GM08714 (cell line): ENCODE measurements at regions not wholly inside any gene's neighbourhood (a gene's known extent, or its start where the extent isn't known, plus 50 kb on each side); places are given as distances from the start of the nearest gene placed in this dataset.
"Not testable (repeated sequence)": the region's sequence is repeated elsewhere in the genome, so short reads cannot be mapped to it uniquely, and the experiment has no call there.

Experiments used
- H3K4me3 ChIP-seq: fragments of 200-500 bp; sonication (Bioruptor generic); 2 replicates; pipeline ENCODE4 v1.5.1; 2014; ENCODE audit warnings: mild to moderate bottlenecking, low read length, inconsistent platforms
- ZNF274 ChIP-seq: IDR thresholded peaks from 2 replicates; pipeline ENCODE4 v1.6.1; 2012; ENCODE audit warnings: mild to moderate bottlenecking, low read depth, low read length

DNA sequence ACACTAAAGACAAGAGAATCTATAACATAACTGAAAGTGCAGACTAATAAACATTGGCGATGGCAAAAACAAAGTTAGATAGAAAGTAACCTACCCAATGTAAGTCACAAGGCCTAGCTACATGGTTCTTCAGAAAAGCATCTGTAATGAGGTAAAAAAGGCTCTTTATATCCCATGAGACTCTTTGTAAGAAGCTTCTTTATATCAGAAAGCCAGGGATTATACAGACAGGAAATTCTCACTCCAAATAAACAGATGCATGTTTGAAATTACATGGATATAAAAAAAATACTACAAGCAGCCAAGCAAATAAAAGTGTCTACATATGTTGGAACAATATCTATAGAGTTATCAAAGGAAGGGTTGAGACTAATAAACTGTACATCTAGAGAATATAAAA, 284.9 kb upstream of the NRSN1 start:
- H3K4me3 ChIP-seq, result no peak overlapping the region
- no peak for TF ChIP-seq ZNF274

DNA sequence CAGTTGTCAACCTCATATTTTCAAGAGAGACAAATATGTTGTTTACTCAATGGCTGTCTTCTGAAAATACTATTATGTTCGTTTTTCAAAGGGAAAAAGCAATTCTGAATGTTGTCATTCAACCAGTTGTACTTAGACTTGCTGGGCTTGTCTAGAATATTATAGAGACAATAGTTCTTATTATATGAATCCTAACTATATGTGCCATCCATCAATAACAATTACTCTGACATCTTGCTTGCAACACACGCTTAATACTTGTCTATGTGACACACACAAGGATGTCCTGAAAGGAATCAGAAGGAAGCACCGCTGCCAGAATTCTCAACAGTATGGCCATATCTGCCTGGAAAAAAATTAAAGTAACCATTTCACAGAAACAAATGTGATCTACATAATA, 283.3 kb upstream of the NRSN1 start:
- H3K4me3 ChIP-seq, result no peak overlapping the region
- no peak for TF ChIP-seq ZNF274

DNA sequence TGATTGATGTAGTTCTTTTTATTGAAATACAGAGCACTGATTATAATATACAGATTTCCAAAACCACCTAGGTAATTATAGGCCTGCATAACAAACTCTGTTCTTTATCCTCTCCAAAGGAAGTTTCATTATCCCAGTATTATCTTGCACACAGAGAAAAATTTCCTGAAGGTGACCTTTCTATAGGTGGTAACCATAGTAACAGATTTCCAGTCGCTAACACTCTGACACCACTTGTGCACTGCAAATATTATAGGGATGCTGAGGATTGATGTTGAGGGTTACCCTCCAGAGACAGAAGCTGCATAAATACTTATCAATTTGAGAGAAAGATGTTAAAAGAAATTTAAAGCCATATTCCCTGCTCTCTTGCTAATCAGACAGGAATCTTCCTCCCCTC, 274.5 kb upstream of the NRSN1 start:
- TF ChIP-seq ZNF274, result no peak
- no peak overlapping the region for H3K4me3 ChIP-seq

GRCh38 chr6:23853566-23854133, 272.4 kb upstream of the NRSN1 start:
- not testable (repeated sequence) for H3K4me3 ChIP-seq

DNA sequence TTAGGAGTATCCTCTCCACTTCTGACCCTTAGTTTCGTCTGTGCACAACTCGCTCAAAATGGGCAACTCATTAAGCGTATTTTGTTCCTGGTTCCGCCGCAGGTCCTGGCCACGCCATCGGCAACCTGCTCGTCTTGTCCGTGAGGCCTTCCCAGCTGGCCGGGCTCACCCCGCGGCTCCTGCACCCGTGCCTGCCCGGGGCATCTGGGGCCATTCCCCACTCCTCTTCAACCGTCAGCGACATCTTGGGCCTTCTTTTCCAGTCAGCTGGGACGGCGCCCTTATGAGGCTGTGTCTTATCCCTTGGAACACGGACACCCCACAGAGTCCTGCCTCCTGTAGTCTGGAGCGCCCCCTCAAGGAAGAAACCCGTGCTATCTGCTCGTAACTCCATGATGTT, 271.9 kb upstream of the NRSN1 start:
- not testable (repeated sequence) for H3K4me3 ChIP-seq

DNA sequence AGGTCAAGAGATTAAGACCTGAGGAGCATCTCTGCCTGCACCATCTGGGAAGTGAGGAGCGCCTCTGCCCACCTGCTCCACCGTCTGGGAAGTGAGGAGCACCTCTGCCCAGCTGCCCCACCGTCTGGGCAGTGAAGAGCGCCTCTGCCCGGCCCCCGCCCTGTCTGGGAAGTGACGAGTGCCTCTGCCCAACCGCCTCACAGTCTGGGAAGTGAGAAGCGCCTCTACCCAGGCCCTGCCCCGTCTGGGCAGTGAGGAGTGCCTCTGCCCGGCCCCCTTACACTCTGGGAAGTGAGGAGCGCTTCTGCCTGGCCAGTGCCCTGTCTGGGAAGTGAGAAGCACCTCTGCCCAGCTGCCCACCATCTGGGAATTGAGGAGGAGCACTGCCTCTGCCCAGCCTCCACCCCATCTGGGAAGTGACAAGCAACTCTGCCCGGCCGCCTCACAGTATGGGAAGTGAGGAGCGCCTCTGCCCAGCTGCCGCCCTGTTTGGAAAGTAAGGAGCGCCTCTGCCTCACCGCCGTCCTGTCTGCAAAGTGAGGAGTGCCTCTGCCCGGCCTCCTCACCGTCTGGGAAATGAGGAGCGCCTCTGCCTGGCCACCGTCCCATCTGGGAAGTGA, 270.4 kb upstream of the NRSN1 start:
- TF ChIP-seq ZNF274, result no peak
- no peak overlapping the region for H3K4me3 ChIP-seq

DNA sequence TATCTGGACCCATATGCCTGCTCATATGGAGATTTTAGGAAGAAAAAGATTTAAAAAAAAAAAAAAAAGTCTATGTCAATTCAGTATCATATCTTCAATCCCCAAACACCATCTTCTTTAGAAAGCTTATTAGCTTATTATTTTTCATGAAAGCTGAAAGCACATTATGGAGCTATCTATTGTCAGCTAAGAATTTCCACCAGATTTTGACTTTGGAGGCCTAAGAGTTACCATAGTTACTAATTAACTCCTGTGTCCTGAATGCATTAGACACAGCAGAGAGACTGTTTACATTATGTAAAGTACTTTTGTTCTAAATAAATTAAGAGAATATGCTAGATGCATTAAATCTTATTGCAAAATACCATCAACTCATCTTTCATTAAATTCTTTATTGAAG, 255.5 kb upstream of the NRSN1 start:
- TF ChIP-seq ZNF274, result no peak
- no peak overlapping the region for H3K4me3 ChIP-seq

- H3K4me3 ChIP-seq, result no peak overlapping the region
- TF ChIP-seq ZNF274, result no peak
These were observed 252.9 kb upstream of the NRSN1 start for GRCh38 chr6:23873161-23873560.

- no peak for TF ChIP-seq ZNF274
- no peak overlapping the region for H3K4me3 ChIP-seq
These were observed 251.0 kb upstream of the NRSN1 start for GRCh38 chr6:23875006-23875405.

DNA sequence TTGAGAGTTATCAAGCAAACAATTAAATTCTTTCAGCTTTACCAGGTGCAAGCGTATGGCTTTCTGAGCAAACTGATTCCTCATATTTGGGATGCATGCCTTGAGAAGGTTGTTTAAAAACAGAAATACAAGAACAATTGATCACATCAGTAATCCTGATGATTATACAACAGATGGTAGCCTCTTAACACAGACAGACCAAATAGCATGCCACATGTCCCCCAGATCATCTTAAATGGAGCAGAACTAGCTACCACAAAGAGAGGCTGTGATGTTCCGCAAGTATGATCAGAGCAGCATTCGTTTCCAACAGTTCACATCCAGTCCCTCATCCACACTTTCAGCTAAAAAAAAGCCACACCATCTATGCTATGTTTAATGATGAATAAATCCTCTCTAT, 246.2 kb upstream of the NRSN1 start:
- no peak for TF ChIP-seq ZNF274
- H3K4me3 ChIP-seq, result no peak overlapping the region

DNA sequence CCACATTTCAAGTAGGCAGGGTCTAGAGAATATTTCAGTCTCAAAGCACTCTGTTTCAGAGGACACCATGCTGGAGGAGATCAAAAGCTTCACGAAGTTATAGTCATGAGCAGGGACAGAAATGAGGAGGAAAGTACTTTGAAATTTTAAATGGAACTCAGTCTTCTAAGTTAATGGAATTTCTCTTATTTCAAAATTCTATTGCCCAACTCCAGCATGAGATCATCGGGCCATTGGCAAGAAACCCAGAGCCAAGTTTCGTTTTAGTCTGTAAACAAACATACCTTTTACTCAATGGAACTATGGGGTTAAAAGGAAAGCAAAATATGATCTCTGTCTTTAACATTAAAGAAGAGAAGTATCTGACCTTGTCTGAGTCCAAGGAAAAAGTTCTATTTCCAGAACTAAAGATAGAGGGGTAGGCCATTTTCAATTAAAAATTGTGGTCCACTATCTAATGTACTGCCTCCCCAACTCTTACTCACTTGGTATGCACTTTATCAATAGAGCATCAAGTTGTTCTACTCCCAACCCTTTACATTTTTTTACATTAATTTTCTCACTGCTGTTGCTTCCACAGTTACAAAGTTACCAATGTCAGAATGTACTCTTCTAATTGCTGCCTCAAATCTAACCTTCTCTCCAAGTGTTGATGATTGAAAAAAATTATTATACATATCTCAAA, 235.3 kb upstream of the NRSN1 start:
- no peak for TF ChIP-seq ZNF274

GRCh38 chr6:23905133-23905815, 220.7 kb upstream of the NRSN1 start:
- TF ChIP-seq ZNF274, result no peak
- H3K4me3 ChIP-seq, result no peak overlapping the region

More for the DNA sequence above, 235.3 kb upstream of the NRSN1 start:
- no peak overlapping the region for H3K4me3 ChIP-seq

GRCh38 chr6:23910420-23910819, 215.6 kb upstream of the NRSN1 start:
- no peak for TF ChIP-seq ZNF274
- H3K4me3 ChIP-seq, result no peak overlapping the region

DNA sequence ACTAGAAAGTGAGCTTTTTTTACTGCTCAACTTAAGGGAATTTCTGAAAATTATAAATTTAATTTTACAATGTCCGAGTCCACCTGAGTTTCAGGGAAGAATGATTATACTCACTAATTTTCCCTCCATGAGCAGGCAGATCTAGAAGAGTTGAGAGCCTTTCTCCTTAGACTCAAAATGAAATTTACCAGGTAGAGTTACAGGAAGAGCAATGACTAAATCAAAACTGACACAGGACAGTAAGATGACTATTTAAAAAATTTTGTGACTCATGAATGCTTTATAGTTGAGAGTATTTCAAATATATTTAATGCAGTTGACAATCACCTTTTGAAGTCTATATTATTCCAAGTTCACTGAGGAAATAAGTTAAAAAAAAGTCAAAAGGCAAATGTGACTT, 198.1 kb upstream of the NRSN1 start:
- no peak overlapping the region for H3K4me3 ChIP-seq
- no peak for TF ChIP-seq ZNF274

GRCh38 chr6:23929201-23929600, 196.8 kb upstream of the NRSN1 start:
- no peak for TF ChIP-seq ZNF274
- no peak overlapping the region for H3K4me3 ChIP-seq
